Activated CD4-positive, alpha-beta T cell treated with anti-CD3 and anti-CD28 coated beads for 36 hours (primary cell): ENCODE measurements at regions not wholly inside any gene's neighbourhood (a gene's known extent, or its start where the extent isn't known, plus 50 kb on each side); places are given as distances from the start of the nearest gene placed in this dataset.

Experiments used
- ATAC-seq: fragments of 200-7000 bp; cut with Tn5 transposase; one replicate; pipeline ENCODE4 v1.10.0; 2021; ENCODE audit warnings: mild to moderate bottlenecking, moderate library complexity
- CTCF ChIA-PET: fragments of 350-600 bp; sonication (Branson Sonifier 250); formaldehyde crosslinking; loops from one replicate; lab custom pipeline; 2021; ENCODE audit warnings: antibody characterized with exemption; lab: Charles Lee
- POLR2A ChIA-PET: fragments of 350-600 bp; sonication (Branson Sonifier 250); formaldehyde crosslinking; loops from one replicate; lab custom pipeline; 2021; ENCODE audit warnings: antibody characterized with exemption, inconsistent platforms; lab: Charles Lee
- DNase-seq: peaks from one replicate; pipeline ENCODE4 v3.0.0-alpha.2; 2020
- H3K27ac Mint-ChIP-seq: one replicate; pipeline ENCODE4 v1.8.0; 2021; ENCODE audit warnings: mixed read lengths
- H3K27me3 Mint-ChIP-seq: one replicate; pipeline ENCODE4 v1.8.0; 2021; ENCODE audit warnings: mixed read lengths
- H3K36me3 Mint-ChIP-seq: one replicate; pipeline ENCODE4 v1.8.0; 2021; ENCODE audit warnings: low read depth, mixed read lengths
- H3K4me1 Mint-ChIP-seq: one replicate; pipeline ENCODE4 v1.8.0; 2021; ENCODE audit warnings: mixed read lengths
- H3K4me3 Mint-ChIP-seq: one replicate; pipeline ENCODE4 v1.8.0; 2021; ENCODE audit warnings: mild to moderate bottlenecking, moderate library complexity, mixed read lengths
- H3K9me3 Mint-ChIP-seq: one replicate; pipeline ENCODE4 v1.8.0; 2021; ENCODE audit warnings: low read depth, mixed read lengths
- intact Hi-C, 2 experiments: fragments of 100-400 bp; cut with DNase I in 1 of 2; cut with micrococcal nuclease in 1 of 2; formaldehyde crosslinking; loops; one replicate each; pipeline versions ENCODE4 v1.14.2 to v1.15.1; 2022 to 2024; cut with DNase I, micrococcal nuclease

DNA sequence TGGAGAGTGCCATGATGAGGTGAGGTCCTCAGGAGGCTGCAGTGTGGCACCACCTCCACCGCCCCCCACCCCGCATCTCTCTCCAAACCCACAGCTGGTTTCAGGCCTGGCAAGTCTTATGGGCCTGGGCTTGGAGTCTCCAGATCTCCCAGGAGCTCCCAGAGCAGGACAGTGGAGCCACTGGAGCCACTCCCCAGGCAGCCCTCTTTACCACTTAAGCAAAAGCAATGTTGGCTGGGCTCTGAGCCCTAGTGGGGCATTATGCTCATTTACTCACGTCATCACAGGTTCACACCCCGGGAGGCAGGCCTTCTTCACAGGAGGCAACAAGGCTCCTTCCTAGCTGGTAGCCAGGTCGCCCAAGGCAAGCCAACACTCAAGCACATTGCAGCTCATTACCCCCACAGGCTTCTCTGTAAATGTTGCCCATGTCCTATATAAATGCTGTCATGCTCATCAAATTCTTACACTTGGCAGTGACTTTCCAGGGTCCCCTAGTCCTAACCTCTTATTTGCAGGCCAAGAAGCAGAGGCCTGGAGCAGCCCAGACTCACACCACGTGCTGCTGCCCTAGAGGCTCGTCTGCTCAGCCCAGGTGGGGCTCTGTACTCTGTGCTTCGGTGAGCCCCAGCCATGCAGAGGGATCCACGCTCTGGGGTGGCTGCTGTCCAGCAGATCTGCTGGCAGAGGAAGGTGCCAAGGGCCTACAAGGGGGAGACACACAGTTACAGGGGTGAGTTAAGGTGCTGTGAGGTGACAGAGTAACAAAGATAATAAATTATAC is 459.3 kb downstream of the MATN1 start:
- Mint-ChIP-seq H3K4me3 (no peak overlapping the region), H3K4me1 (no peaks in the 10 kb centered on the region), H3K27ac (no peak overlapping the region), H3K36me3 (no peaks in the 10 kb centered on the region), H3K9me3 (peaks cover 2% of the 10 kb centered on the region), H3K27me3 (peaks cover 14% of the 10 kb centered on the region)
- DNase-seq (no peak), ATAC-seq (no peak)
- intact Hi-C loops, result no loop called here
- ChIA-PET POLR2A (no interaction called here), CTCF (interaction anchor here (0.9 kb wide), 1 partner anchor 11 kb away, joined by 3 read pairs; no protein-coding TSS in a partner anchor)

DNA sequence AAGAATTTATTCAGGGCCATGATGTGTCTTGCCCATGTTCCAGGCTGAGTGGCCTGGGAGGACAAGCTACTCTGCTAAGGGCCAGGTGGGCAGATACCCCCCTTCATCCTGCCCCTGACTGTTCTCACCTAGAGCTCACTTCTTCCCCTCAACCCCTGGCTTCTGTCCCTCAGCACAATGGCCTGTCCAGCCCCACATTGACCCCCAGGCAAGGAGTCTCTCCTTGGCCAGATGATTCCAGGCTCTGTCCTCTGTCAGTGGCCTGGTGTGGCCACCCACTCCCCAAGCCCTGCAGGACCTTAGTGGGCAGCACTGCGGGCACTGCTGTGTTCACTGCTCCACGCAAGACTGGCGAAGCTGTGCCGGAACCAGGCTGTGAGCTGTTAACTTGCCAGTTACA is 460.0 kb downstream of the MATN1 start:
- CTCF ChIA-PET, result interaction anchor here (0.9 kb wide), 1 partner anchor 12 kb away, joined by 3 read pairs; no protein-coding TSS in a partner anchor
- Mint-ChIP-seq H3K27ac (no peak overlapping the region), H3K4me1 (no peaks in the 10 kb centered on the region), H3K9me3 (peaks cover 2% of the 10 kb centered on the region), H3K27me3 (peaks cover 16% of the 10 kb centered on the region), H3K36me3 (no peaks in the 10 kb centered on the region), H3K4me3 (no peak overlapping the region)
- POLR2A ChIA-PET, result no interaction called here
- DNase-seq, result no peak
- ATAC-seq, result no peak
- intact Hi-C loops, result no loop called here

DNA sequence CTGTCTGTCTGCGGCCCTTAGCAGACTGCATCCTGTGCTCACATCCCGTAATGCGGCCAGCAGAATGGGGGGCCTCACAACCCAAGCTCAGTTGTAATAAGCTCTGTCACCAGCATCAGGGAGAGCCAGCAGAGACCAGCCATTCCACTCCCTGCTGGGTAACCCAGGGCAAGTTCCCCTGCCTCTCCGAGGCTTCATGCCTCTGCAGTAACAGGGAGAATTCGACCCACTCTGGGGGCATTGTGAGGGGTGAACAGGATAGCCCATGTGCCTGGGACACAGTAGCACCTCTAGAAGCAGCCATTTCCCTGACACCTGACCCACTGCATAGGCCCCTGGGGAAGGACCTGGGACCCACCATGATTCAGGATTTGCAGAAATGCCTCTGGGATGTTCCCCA is 461.2 kb downstream of the MATN1 start:
- Mint-ChIP-seq H3K9me3 (peaks cover 2% of the 10 kb centered on the region), H3K27me3 (peaks cover 19% of the 10 kb centered on the region), H3K4me3 (no peak overlapping the region), H3K4me1 (no peaks in the 10 kb centered on the region), H3K36me3 (no peaks in the 10 kb centered on the region), H3K27ac (no peak overlapping the region)
- ChIA-PET CTCF (no interaction called here), POLR2A (no interaction called here)
- DNase-seq (no peak), ATAC-seq (no peak)
- intact Hi-C loops, result no loop called here

DNA sequence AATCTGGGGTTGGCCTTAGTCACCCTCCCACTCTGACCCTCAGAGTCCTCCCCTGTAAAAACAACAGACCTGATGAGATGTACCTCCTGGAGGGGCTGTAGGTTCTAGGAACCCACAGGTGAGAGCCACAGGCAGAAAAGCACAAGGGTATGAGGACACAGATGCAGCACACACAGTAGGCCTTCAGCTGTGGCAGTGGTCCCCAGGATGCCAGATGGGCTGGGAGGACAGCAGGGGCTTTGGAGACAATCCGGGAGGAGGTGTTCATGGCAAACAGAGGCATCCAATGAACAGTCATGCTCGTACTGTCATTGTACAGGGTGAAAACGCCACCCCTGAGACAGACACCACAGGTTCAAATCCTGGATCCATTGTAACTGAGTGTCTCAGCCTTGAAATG is 463.1 kb downstream of the MATN1 start:
- Mint-ChIP-seq H3K9me3 (peaks cover 2% of the 10 kb centered on the region), H3K27ac (no peak overlapping the region), H3K4me3 (no peak overlapping the region), H3K36me3 (no peaks in the 10 kb centered on the region), H3K27me3 (peaks cover 18% of the 10 kb centered on the region), H3K4me1 (no peaks in the 10 kb centered on the region)
- ChIA-PET CTCF (no interaction called here), POLR2A (no interaction called here)
- intact Hi-C loops, result no loop called here
- ATAC-seq (no peak), DNase-seq (no peak)

DNA sequence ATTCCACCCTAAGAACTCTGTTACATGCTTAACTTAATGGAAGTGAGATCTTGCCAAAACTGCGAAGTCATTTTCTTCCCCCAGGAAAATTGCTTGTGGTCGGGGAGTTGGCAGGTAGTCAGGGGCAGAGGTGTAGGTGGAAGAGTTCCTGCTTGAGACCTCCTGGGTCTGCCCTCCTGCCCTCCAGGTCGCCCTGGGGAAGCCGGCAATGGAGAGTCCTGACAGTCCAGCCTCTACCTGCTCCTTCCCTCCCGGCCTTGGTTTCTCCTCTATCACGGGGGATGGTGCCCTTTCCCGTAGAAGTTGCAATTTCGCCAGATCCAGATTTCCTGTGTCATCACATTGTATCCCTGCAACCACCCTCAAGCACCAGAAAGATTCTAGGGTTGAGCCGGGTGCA is 463.8 kb downstream of the MATN1 start:
- no peak for ATAC-seq
- ChIA-PET POLR2A (no interaction called here), CTCF (no interaction called here)
- Mint-ChIP-seq H3K4me1 (no peaks in the 10 kb centered on the region), H3K27me3 (peaks cover 18% of the 10 kb centered on the region), H3K27ac (no peak overlapping the region), H3K9me3 (peaks cover 2% of the 10 kb centered on the region), H3K36me3 (no peaks in the 10 kb centered on the region), H3K4me3 (no peak overlapping the region)
- no peak for DNase-seq
- intact Hi-C loops, result no loop called here

DNA sequence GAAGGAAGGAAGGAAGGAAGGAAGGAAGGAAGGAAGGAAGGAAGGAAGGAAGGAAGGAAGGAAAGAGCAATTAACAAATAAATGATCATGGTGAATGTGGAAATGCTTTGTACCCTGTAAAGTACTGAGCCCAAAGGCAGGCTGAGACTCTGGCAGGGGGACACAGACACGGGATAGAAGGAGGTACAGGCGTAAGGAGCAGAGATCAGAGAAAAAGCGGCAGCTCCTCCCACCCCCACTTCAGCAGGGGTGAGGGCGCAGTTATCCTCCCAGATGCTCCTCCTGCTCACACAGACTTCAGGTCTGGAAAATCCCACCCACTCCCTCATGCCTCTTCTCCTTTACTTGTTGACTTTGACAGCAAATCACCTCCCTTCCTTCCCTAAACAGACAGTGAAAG is 464.5 kb downstream of the MATN1 start:
- ChIA-PET POLR2A (interaction anchor here (0.7 kb wide), 1 partner anchor 8 kb away, joined by 6 read pairs; no protein-coding TSS in a partner anchor), CTCF (interaction anchor here (0.7 kb wide), 1 partner anchor 480 kb away, joined by 4 read pairs; no protein-coding TSS in a partner anchor)
- H3K9me3 Mint-ChIP-seq, result peaks cover 2% of the 10 kb centered on the region
- H3K4me3 Mint-ChIP-seq, result no peak overlapping the region
- H3K36me3 Mint-ChIP-seq, result no peaks in the 10 kb centered on the region
- ATAC-seq, result no peak
- intact Hi-C loops, result no loop called here
- no peaks in the 10 kb centered on the region for H3K4me1 Mint-ChIP-seq
- H3K27ac Mint-ChIP-seq, result no peak overlapping the region
- DNase-seq, result no peak
- H3K27me3 Mint-ChIP-seq, result peaks cover 18% of the 10 kb centered on the region

DNA sequence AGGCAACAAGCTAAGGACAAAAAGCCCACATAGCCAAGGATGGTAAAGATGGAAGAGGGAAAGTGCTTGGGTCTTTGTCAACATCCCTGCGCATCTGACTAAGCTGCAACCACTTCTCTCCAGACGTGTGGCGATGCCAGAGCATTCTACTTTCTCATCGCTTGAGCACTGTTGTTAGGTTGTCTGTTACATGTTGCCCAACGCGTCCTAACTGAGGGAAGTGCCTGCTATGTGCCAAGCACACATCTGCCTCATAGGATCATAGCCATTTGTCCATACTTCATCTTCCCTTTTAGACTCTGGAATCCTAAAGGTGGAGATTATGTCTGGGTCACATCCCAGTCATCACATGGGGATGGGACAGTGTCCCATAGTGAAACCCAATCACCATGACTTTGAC is 464.9 kb downstream of the MATN1 start:
- intact Hi-C loops, result no loop called here
- Mint-ChIP-seq H3K9me3 (peaks cover 2% of the 10 kb centered on the region), H3K36me3 (no peaks in the 10 kb centered on the region), H3K4me1 (no peaks in the 10 kb centered on the region), H3K4me3 (no peak overlapping the region), H3K27me3 (peaks cover 18% of the 10 kb centered on the region), H3K27ac (no peak overlapping the region)
- ChIA-PET POLR2A (interaction anchor here (0.7 kb wide), 1 partner anchor 8 kb away, joined by 6 read pairs; no protein-coding TSS in a partner anchor), CTCF (interaction anchor here (0.7 kb wide), 1 partner anchor 479 kb away, joined by 4 read pairs; no protein-coding TSS in a partner anchor)
- ATAC-seq, result no peak
- DNase-seq, result no peak

DNA sequence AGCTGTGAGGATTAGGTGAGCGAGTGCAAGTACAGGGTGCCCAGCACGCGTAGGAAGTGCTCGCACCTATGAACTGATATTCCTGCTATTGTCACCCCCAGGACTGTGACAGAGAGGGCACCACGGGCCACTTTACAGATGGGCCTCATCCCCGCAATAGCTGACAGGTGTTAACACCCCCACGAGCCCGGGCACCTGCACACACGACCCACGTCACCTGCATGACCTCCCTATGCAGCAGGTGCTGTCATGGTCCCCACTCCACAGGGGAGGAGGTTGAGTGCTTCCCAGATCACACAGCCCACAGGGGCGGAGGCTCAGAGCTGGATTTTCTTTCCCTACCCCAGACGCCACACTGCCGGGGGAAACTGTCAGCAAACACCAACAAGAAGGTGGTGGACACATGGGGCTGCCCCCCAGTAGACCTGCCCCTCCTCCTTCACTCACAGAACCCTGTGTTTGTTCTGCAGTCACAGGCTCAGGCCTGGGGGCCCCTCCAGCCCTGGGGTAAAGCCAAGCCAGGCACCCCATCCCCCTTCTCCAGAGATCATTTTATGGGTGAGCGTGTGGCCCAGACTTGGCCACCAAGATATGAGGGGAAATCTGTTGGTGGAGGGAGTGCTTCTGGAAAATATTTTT is 465.5 kb downstream of the MATN1 start:
- ChIA-PET CTCF (interaction anchor here (0.7 kb wide), 1 partner anchor 479 kb away, joined by 4 read pairs; no protein-coding TSS in a partner anchor), POLR2A (interaction anchor here (0.7 kb wide), 1 partner anchor 9 kb away, joined by 6 read pairs; no protein-coding TSS in a partner anchor)
- peaks cover 19% of the 10 kb centered on the region for H3K27me3 Mint-ChIP-seq
- H3K4me1 Mint-ChIP-seq, result no peaks in the 10 kb centered on the region
- intact Hi-C loops, result no loop called here
- peaks cover 2% of the 10 kb centered on the region for H3K9me3 Mint-ChIP-seq
- no peak for ATAC-seq
- no peak overlapping the region for H3K4me3 Mint-ChIP-seq
- no peak for DNase-seq
- H3K27ac Mint-ChIP-seq, result no peak overlapping the region
- H3K36me3 Mint-ChIP-seq, result no peaks in the 10 kb centered on the region

DNA sequence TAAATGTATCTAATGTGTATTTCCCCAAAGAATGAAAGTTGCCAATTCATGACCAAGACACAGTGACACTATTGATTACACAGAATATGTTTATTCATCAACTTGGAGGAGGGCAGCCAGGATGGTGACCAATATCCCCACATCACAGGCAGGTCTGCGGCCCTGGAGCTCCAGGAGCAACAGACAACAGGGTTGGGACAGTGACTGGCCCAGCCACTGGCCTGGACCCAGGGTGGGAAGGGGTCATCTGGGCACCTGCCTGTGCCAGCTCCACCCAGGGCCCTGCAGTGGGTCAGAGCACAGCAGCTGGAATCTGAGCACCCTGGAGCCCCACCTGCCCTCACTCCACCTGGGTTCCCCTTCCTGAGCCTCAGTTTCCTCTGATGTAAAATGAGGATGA is 466.1 kb downstream of the MATN1 start:
- intact Hi-C loops, result no loop called here
- no peaks in the 10 kb centered on the region for H3K4me1 Mint-ChIP-seq
- DNase-seq (no peak), ATAC-seq (no peak)
- H3K27me3 Mint-ChIP-seq, result peaks cover 16% of the 10 kb centered on the region
- ChIA-PET POLR2A (no interaction called here), CTCF (no interaction called here)
- peaks cover 2% of the 10 kb centered on the region for H3K9me3 Mint-ChIP-seq
- H3K27ac Mint-ChIP-seq, result no peak overlapping the region
- H3K36me3 Mint-ChIP-seq, result no peaks in the 10 kb centered on the region
- no peak overlapping the region for H3K4me3 Mint-ChIP-seq

DNA sequence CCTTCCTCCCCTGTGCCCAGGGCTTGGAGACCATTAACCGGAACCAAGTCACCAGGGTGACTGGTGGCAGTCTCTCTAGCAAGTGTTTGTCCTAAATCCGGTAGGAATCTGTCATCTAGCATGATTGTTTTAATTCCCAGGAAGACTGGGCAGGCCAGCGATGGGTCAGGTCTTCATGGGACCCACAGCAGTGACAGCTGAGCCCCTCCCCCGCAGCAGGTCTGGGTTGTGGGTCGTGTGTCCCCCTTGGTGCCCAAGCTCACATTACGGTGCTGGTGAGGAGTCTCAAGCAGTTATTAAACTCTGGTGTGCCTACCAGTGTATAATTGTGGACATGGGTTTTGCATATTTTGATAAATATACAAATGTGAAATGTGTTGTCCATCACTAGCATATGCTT is 466.5 kb downstream of the MATN1 start:
- H3K9me3 Mint-ChIP-seq, result peaks cover 2% of the 10 kb centered on the region
- H3K4me1 Mint-ChIP-seq, result no peaks in the 10 kb centered on the region
- ChIA-PET POLR2A (no interaction called here), CTCF (interaction anchor here (1.5 kb wide), 1 partner anchor 17 kb away, joined by 3 read pairs; no protein-coding TSS in a partner anchor)
- no peak overlapping the region for H3K27ac Mint-ChIP-seq
- no peak for ATAC-seq
- no peaks in the 10 kb centered on the region for H3K36me3 Mint-ChIP-seq
- peaks cover 17% of the 10 kb centered on the region for H3K27me3 Mint-ChIP-seq
- intact Hi-C loops, result no loop called here
- H3K4me3 Mint-ChIP-seq, result no peak overlapping the region
- no peak for DNase-seq

DNA sequence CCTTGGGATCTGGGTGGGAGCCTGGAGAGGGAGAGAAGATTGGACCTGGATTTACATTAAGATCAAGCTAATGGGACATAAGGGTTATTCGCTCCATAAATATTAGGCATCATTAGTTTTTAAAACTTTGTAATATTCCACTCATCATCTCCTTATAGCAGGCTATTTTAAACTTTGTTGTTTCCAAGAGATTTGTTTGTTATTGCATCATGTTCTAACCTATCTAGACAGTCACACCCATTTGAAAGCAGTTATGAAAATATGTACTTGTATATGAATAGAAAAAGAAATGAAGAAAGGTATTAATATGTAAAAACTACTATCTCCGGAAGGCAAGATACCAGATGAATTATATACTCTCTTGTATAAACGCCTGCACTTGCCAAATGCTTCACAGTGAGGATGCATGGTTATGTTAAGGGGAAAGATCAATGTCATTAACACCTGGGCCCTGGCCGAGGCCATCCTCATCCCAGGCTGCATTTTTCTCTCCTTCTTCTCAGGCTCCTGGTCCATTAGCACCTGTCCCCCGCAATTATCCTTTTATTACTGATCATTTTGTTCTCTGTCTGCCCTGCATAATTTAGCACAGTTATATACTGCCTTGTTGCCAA is 468.2 kb downstream of the MATN1 start:
- H3K27ac Mint-ChIP-seq, result no peak overlapping the region
- H3K36me3 Mint-ChIP-seq, result no peaks in the 10 kb centered on the region
- ChIA-PET POLR2A (no interaction called here), CTCF (interaction anchor here (0.7 to 1.5 kb wide), 2 partner anchors 16 to 48 kb away, joined by 3 read pairs; no protein-coding TSS in a partner anchor)
- DNase-seq (no peak), ATAC-seq (no peak)
- H3K4me1 Mint-ChIP-seq, result no peaks in the 10 kb centered on the region
- peaks cover 17% of the 10 kb centered on the region for H3K27me3 Mint-ChIP-seq
- intact Hi-C loops, result no loop called here
- H3K9me3 Mint-ChIP-seq, result no peaks in the 10 kb centered on the region
- H3K4me3 Mint-ChIP-seq, result no peak overlapping the region
